SJCRH30 (cell line): ENCODE measurements at regions not wholly inside any gene's neighbourhood (a gene's known extent, or its start where the extent isn't known, plus 50 kb on each side); places are given as distances from the start of the nearest gene placed in this dataset.

ENCODE experiments used
- DNase-seq, 2 experiments: peaks; one replicate each; pipeline ENCODE4 v3.0.0-alpha.2; 2015 to 2020
- H3K27ac ChIP-seq: fragments of 250-450 bp; sonication (Bioruptor Pico); 2 replicates; pipeline ENCODE4 v1.5.1; 2020; ENCODE audit warnings: mild to moderate bottlenecking, moderate library complexity
- H3K27me3 ChIP-seq: fragments of 250-450 bp; sonication (Bioruptor Pico); 2 replicates; pipeline ENCODE4 v1.5.1; 2020; ENCODE audit warnings: mild to moderate bottlenecking, moderate library complexity
- H3K36me3 ChIP-seq: fragments of 250-450 bp; sonication (Bioruptor Pico); 2 replicates; pipeline ENCODE4 v1.5.1; 2020; ENCODE audit warnings: mild to moderate bottlenecking, moderate library complexity
- H3K4me1 ChIP-seq: fragments of 250-450 bp; sonication (Bioruptor Pico); 2 replicates; pipeline ENCODE4 v1.5.1; 2020; ENCODE audit warnings: mild to moderate bottlenecking, moderate library complexity
- H3K4me3 ChIP-seq: fragments of 250-450 bp; sonication (Bioruptor Pico); 2 replicates; pipeline ENCODE4 v1.5.1; 2020; ENCODE audit warnings: mild to moderate bottlenecking, moderate library complexity
- H3K9me3 ChIP-seq: fragments of 250-450 bp; sonication (Bioruptor Pico); replicated peaks from 2 replicates; pipeline ENCODE4 v1.5.1; 2020; ENCODE audit warnings: mild to moderate bottlenecking, moderate library complexity

DNA sequence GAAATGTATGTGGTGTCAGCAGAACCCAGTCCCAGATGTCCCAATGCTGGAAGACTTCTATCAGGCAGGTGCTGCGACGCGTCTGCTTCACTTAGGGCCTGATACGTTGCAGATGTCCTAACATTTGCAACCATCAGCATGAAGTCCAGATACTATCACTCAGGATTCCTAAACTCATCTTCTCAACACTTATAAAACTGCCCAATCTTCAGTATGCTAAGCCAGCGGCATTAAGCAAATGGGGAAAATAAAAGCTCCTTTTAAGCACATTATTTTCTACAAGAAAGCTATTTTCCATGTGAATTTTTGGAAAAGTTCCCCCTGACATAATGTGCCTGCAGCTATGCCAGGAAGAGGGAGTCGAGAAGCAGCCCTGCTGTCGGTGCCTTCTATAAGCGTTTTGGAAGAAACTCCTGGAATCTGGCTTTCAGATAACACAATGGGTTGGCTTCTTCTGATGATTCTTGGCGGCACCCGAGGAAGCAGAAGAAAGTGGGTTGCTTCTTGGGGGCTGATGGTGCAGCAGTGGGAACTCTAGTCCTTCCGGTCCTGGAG is 60.7 kb upstream of the ITGA6 start:
- Histone ChIP-seq H3K27ac (no peak overlapping the region), H3K4me1 (no peaks in the 10 kb centered on the region), H3K9me3 (peaks cover 7% of the 10 kb centered on the region), H3K27me3 (no peaks in the 10 kb centered on the region), H3K4me3 (no peak overlapping the region), H3K36me3 (no peaks in the 10 kb centered on the region)
- DNase-seq, result no peak

DNA sequence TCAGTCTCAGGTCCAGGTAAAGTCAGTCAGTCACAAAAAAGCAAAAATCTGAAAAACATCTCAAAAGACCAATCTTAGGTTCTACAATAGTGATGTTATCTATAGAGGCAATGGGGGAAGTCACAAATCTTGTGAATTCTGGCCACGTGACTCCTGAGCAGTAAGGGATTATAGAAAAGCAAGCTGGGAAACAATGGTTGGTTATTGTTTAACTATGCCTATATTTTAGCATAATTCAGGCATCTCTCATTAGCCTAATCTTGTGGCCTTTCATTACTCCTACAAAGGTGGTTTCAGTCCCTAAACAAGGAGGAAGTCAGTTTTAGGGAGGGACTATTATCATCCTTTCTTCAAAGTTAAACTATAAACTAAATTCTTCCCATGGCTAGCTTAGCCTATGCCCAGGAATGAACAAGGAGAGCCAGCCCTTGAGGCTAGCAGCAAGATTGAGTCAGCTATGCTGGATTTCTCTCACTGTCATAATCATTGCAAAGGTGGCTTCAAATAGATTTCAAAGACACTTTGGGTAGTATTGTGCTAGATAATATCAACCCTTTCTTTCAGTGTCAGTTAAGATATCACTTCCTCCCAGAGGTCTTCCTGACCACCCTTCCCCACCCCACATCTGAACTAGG is 56.4 kb upstream of the ITGA6 start:
- H3K9me3 ChIP-seq, result peaks cover 7% of the 10 kb centered on the region

DNA sequence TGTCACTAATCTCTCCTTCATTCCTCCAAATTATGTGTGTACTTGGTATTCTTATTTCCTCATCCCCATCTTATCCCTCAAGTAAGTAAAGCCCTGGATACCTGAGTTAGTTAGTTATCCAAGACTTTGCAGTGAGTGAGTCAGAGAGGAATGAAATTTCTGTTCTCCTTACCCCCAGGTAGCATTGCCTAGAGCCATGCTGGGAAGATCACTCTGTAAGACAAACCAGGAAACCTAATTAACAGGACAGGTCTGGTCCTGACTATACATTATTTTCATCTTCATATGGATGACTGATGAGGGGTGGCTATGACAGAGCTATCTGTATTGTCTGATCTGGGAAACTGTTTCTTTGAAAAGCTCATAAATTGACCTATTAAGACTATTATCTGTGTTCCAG is 55.0 kb upstream of the ITGA6 start:
- no peak overlapping the region for H3K27ac ChIP-seq
- peaks cover 7% of the 10 kb centered on the region for H3K9me3 ChIP-seq
- no peaks in the 10 kb centered on the region for H3K27me3 ChIP-seq
- no peak overlapping the region for H3K4me3 ChIP-seq
- H3K36me3 ChIP-seq, result no peaks in the 10 kb centered on the region
- H3K4me1 ChIP-seq, result no peaks in the 10 kb centered on the region
- no peak for DNase-seq

More for the DNA sequence above, 56.4 kb upstream of the ITGA6 start:
- Histone ChIP-seq H3K4me3 (no peak overlapping the region), H3K4me1 (no peaks in the 10 kb centered on the region), H3K27ac (no peak overlapping the region), H3K36me3 (no peaks in the 10 kb centered on the region), H3K27me3 (no peaks in the 10 kb centered on the region)
- no peak for DNase-seq

DNA sequence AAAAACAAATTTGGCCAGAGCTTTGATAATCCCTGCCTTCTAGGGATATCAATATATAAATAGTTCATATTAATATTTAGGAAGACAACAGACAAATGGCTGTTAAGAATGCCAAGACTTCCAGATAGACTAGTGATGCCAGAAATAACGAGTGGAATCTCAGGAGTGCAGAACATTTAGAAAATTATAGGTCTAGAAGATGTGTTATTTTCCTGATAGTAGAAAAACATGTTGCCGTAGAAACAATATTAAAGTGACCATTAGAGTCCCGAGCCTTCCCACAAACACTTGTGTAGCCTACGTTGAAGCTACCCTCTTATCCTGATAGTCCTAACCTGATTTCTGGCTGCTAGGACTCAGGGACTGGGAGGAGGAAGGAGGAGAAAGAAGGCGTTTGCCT is 54.3 kb upstream of the ITGA6 start:
- peaks cover 7% of the 10 kb centered on the region for H3K9me3 ChIP-seq
- H3K4me1 ChIP-seq, result no peaks in the 10 kb centered on the region
- H3K27me3 ChIP-seq, result no peaks in the 10 kb centered on the region
- DNase-seq, result no peak
- no peak overlapping the region for H3K4me3 ChIP-seq
- H3K27ac ChIP-seq, result no peak overlapping the region
- H3K36me3 ChIP-seq, result no peaks in the 10 kb centered on the region

DNA sequence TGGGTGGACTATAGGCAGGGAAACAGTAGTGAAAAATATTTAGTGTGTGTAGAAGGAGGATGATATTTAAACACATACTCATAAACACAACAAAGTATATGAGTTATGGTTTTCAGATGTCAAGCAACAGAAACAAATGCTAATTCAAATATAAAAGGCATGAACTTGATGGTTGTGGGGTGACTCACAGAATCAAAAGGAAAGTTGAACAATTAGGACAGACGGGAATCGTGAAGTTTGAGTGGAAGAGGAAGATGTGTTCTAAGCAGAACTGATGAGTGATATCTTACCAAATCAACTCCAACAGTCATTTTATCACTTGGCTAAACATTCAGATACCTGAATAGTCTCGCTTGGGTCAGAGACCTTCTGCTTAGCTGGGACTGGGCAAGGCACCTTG is 53.6 kb upstream of the ITGA6 start:
- H3K36me3 ChIP-seq, result no peaks in the 10 kb centered on the region
- peaks cover 3% of the 10 kb centered on the region for H3K9me3 ChIP-seq
- H3K27me3 ChIP-seq, result no peaks in the 10 kb centered on the region
- DNase-seq, result no peak
- H3K4me3 ChIP-seq, result no peak overlapping the region
- no peaks in the 10 kb centered on the region for H3K4me1 ChIP-seq
- no peak overlapping the region for H3K27ac ChIP-seq

DNA sequence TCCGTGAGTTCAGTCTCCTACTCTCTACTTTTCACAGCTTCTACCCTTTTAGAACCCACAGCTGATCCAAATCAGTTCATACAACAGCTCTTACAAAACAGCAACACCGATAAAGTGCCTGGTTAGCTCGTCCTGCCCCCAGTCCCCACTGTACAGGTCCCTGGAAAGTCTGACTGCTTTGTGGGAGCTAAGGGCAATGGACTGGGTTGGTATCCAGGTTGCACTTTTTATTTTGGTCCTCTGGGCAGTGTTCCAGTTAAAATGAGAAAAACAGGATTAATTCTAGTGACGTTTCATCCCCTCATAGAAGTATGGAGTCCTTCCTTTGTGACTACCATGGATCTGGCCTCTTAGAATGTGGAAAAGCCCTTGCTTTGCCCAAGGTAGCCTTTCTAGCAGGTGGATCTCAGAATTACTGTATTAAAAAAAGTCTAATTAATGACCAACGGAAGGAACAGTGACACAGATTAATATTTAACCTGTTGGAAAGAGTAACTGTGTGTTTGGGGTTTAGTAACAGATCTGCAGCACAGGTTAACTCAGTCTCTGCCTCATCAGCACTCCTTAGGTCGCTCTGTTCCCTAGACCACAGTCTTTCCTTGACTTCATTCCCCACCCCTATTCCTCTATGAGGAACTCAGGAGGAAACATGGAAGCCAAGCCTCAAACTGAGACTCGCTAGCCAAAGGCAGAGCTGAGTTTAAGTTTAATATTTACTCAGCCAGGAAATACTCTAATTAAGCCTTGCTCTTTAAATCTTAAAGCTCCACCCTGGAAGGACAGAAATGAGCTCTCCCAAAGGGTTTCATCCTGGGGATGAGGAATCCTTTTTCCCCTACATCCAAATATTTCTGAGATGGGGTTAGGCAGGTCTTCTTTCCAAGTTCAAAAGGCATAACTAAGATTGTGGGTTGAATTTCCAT is 52.8 kb upstream of the ITGA6 start:
- no peaks in the 10 kb centered on the region for H3K36me3 ChIP-seq
- no peak overlapping the region for H3K27ac ChIP-seq

DNA sequence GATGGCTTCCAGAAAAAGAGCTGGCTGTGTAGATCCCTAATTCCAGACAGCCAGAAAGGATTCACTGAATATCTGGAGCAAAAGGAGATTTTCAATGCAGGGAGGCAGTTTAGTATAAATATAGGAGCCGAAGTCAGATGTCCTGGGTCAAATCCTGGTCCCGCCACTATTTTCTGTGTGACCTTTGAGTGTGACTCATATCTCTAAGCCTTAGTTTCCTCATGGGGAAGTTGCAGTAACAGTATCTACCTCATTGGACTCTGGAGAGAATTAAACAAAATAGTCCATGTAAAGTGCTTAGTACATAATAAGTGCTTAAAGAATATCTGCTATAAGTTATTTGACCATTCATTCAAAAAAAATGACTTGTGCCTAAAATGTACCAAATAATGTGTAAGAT is 52.1 kb upstream of the ITGA6 start:
- Histone ChIP-seq H3K27me3 (no peaks in the 10 kb centered on the region), H3K4me1 (no peaks in the 10 kb centered on the region), H3K36me3 (no peaks in the 10 kb centered on the region), H3K9me3 (no peaks in the 10 kb centered on the region; the same call in 1 of the 2 replicates), H3K4me3 (no peak overlapping the region), H3K27ac (no peak overlapping the region)
- no peak for DNase-seq

More for the DNA sequence above, 52.8 kb upstream of the ITGA6 start:
- no peaks in the 10 kb centered on the region; the same call in 1 of the 2 replicates for H3K9me3 ChIP-seq
- DNase-seq, result no peak
- H3K4me1 ChIP-seq, result no peaks in the 10 kb centered on the region
- no peak overlapping the region for H3K4me3 ChIP-seq
- H3K27me3 ChIP-seq, result no peaks in the 10 kb centered on the region

DNA sequence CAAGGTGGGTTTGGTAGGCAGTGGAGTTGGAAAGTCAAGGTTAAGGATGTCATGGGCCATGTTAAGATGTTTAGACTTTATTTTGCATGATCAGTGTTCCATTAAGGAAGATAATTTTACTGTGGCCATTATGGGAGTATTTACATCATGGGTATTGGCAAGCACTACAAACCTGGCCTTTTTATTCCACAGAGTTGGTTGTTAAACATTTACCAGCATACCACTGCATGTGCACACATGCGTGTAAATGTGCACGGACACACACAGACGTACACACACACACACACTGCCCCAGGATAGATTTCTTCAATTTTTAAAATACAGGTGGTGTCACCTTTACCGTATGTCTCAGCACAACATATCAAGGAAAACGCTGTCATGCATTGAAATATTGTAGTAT is 51.4 kb upstream of the ITGA6 start:
- Histone ChIP-seq H3K4me1 (no peaks in the 10 kb centered on the region), H3K36me3 (no peaks in the 10 kb centered on the region), H3K27ac (no peak overlapping the region), H3K4me3 (no peak overlapping the region), H3K9me3 (no peaks in the 10 kb centered on the region), H3K27me3 (no peaks in the 10 kb centered on the region)
- no peak for DNase-seq

DNA sequence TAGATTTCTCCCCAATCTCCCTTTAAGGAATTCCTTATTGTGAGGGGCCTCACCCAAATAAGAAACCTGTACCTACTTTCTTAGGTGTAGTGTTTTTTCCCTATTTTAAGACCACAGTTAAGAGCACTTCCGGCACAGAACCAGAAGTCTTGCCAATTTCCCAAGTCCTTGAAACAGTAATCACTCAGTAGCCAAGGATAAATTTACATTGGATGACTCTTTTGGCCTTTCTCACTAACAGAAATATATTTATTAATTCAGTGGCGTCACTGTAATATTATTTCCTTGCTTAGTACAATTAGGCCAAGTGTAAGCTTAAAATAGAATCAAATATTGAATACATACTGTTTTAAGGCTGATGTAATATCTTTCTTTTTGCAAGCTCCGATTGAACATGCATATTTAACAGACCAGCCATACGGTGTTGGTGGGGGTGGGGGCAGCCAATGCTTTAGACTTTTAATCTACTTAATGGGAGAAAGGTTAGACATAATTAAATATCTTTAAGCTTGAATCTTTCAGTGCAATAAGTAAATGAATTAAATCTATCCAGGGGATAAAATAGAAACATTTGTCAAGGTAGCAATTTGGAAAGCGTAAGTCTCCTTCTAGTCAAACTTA is 50.8 kb upstream of the ITGA6 start:
- H3K9me3 ChIP-seq, result no peaks in the 10 kb centered on the region
- H3K27ac ChIP-seq, result no peak overlapping the region
- H3K4me3 ChIP-seq, result no peak overlapping the region
- DNase-seq, result no peak
- H3K27me3 ChIP-seq, result no peaks in the 10 kb centered on the region
- H3K4me1 ChIP-seq, result no peaks in the 10 kb centered on the region
- no peaks in the 10 kb centered on the region for H3K36me3 ChIP-seq

DNA sequence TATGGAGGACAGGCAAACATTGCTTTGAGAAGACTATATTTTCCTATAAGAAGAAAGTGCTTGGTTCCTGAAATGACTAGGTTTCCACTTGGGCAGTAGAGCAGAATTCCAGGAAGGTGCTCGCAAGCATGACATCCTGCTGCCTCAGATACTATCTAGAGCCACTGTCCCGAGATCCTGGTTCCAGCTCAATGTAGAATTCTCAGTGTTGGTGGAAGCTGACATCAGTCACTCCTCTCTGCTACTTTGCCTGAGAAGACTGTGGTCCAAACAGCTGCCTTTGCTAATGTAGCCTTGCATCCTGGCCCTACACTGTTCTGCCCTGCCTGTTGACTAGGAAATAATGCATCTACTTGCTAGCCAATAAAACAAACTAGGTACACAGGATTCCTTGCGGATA is 50.0 kb upstream of the ITGA6 start:
- no peaks in the 10 kb centered on the region for H3K36me3 ChIP-seq
- DNase-seq, result no peak
- H3K4me3 ChIP-seq, result no peak overlapping the region
- no peaks in the 10 kb centered on the region for H3K4me1 ChIP-seq
- H3K27me3 ChIP-seq, result no peaks in the 10 kb centered on the region
- H3K27ac ChIP-seq, result no peak overlapping the region
- H3K9me3 ChIP-seq, result no peaks in the 10 kb centered on the region
